MV-4-11 (cell line): ENCODE measurements at regions not wholly inside any gene's neighbourhood (a gene's known extent, or its start where the extent isn't known, plus 50 kb on each side); places are given as distances from the start of the nearest gene placed in this dataset.

Experiments used
- DNase-seq: peaks from one replicate; lab custom pipeline; 2025; lab: John Stamatoyannopoulos, UW

DNA sequence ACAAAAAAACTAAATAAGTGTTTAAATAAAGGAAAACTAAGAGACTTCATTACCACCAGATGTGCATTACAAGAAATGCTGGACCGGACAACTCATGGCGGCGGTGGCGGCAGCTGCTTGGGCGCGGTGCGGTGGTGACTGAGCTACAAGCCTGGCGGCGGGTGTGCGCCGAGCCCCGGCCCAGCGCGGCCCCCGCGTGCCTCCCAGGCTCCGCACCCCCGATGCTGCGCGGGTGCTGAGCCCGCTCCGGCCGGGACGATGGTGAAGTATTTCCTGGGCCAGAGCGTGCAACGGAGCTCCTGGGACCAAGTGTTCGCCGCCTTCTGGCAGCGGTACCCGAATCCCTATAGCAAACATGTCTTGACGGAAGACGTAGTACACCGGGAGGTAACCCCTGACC, 52.2 kb upstream of the RCOR3 start:
- no peak for DNase-seq

DNA sequence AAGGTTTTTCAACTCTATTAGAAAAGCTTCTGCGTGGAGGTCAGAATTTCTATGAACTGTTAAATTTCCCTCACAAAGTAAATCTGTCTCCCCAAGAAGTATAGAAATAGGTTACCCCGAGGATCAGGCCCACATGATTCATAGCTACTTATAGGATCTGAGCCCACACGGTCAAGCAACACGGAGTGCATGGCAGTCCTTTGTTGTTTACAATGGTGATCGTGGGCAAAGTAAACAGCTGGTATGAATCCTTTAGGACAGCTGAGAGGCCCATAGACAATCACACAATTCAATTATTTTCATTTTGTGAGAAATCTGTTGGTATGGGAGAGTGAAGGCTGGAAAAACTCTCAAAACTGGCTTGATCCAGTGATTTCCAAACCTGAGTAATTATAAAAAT, 58.9 kb upstream of the RCOR3 start:
- DNase-seq = no peak

DNA sequence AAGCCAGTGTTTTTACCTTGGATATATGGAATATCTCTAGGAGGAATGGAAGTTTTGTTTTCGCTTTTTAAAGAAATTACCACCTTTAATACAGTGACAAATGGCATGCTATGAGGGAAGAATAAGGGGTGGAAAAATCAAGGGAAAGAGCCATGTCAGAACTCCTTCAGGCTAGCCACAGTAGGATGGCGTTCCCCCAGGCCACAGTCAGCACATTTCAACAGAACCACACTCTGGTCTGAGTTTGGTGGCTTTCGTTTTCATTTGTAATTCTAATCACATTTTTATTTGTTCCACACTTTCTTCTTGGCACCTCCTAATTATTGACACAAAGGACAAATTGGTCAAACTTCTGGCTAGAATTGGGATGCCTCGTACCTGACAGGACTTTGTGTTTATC, 60.3 kb upstream of the RCOR3 start:
- no peak for DNase-seq

DNA sequence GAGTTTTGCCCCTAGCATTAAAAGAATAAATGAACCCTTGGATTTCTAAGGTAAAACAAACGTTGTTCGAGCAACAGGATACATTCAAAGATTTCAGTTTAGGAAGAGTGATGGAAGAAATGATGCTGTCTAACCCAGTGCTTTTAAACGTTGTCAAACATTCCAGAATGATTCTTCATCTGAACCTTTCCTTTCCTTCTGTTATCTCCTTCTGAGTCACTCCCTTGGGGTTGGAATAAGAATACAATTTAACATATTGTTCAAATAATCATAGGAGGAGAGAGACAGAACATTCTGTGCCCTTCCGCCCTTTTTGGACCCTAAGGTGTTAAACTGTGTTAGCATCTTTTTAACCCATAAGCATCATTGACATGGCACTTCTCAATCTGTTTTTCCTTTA, 61.1 kb upstream of the RCOR3 start:
- DNase-seq = no peak

DNA sequence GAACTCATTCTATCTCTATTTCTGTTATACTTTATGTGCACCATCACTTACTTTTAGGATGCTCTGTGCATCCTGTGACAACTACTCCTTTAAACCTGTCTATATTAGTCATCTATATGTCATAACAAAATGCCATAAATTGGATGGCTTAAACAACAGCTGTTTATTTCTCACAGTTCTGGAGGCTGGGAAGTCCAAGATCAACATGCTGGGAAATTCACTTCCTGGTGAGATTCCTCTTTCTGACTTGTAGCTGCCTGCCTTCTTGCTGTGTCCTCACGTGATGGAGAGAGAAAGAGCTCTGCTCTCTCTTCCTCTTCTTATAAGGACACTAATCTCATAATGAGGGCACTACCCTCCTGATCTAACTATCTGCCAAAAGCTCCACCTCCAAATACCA, 62.3 kb upstream of the RCOR3 start:
- peak; percentile 22 for DNase-seq

DNA sequence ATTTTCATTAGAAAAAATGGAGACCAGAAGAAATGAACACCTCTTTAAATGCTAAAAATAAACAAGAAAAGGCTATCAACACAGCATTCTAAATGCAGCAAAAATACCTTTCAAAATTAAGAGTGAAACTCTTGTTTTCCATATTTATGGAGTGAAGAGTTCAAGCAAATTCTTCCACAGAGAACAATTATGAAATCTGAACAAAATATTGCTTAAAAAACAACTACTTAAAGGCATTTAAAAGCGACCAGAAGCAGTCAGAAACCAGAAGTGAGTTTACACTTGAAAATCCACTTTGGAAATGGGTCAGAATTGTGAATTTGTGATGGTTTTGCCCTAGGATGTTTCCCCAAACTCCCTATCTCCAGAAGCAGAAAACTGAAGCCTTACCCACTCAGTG, 60.9 kb upstream of the KCNH1 start:
- no peak for DNase-seq

DNA sequence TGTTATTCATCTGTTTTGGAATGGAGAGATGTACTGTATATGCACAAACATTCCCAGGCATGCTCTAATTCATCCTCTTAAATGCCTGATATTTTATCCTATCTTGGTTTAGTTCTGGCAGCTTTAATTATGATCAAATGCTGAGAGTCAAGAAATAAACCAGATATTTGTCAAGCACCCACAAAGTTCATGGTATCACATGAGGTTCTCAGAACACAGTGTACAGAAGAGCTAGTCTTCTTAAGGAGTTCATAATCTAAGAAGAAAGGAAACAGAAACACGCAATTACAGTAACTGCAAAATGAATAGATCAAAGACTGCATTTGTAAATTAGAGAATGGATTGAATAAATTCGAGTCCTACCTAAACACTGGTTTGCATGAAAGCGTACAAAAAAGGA, 58.3 kb upstream of the KCNH1 start:
- no peak for DNase-seq

DNA sequence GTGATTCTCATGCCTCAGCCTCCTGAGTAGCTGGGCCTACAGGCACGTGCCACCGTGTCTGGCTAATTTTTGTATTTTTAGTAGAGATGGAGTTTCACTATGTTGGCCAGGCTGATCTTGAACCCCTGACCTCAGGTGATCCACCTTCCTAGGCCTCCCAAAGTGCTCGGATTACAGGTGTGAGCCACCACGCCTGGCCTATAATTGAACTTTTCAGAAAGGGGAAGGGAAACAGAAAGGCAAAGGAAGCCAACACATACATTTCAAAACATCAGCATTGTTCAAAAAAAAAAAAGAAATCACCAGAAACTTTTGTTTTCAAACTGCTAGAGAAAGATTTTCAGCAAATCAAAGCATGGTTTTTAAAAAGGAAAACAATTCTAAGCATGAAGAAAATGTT, 54.8 kb upstream of the KCNH1 start:
- DNase-seq = peak; percentile 15

DNA sequence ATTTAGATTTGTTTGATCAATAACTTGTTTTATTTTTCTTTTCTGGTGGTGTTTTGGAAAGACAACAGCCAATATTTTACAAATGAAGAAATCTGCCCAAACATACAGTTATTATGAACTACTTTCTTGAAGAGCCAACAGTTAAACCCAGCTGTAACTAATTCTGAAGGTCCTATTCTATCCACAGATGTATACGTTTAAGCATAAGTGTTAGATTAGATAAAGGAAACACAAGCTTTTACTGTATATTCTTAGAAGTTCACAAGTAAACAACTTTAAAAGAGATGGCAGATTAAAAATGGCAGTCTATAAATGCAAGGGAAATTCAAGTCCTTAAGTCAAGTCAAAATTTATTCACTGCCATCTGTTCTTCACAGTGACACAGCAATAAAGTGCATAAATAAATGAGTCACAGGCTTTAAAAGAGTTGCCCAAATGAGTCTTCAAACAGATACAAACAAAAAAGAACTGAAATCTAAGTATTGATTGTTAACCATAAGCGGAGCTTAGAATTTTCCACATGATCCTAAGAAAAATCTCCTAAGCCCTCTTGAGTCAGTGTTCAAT, 49.9 kb upstream of the KCNH1 start:
- DNase-seq = no peak
